CD4-positive, CD25-positive, alpha-beta regulatory T cell (primary cell): ENCODE measurements at regions not wholly inside any gene's neighbourhood (a gene's known extent, or its start where the extent isn't known, plus 50 kb on each side); places are given as distances from the start of the nearest gene placed in this dataset.
A peak's percentile ranks its signal among the peaks of the same experiment; 100 is the strongest.
"Not testable (repeated sequence)": the region's sequence is repeated elsewhere in the genome, so short reads cannot be mapped to it uniquely, and the experiment has no call there.

Experiments used
- ATAC-seq, 2 donors: fragments of 150-1000 bp; cut with Tn5 transposase; one replicate each; pipeline ENCODE4 v1.10.0; 2021; ENCODE audit warnings: low read depth in 2 of 2, moderate number of reproducible peaks in 2 of 2, moderate library complexity in 1 of 2
- DNase-seq, 3 donors: peaks; one replicate each; pipeline versions ENCODE4 v3.0.0 to v3.0.0-alpha.2; 2012 to 2022; ENCODE audit warnings: mixed read lengths in 1 of 3
- H3K27ac ChIP-seq: one replicate; pipeline ENCODE4 v1.7.0; 2013; ENCODE audit warnings: mild to moderate bottlenecking, low read length; ENCODE audit not compliant: insufficient read depth, poor library complexity, severe bottlenecking
- H3K27me3 ChIP-seq: one replicate; pipeline ENCODE4 v1.7.0; 2013; ENCODE audit warnings: low read length; ENCODE audit not compliant: control insufficient read depth, insufficient read depth
- H3K36me3 ChIP-seq: one replicate; pipeline ENCODE4 v1.7.0; 2013; ENCODE audit warnings: mild to moderate bottlenecking, low read length, moderate library complexity; ENCODE audit not compliant: control insufficient read depth, insufficient read depth
- H3K4me1 ChIP-seq: 2 replicates; pipeline ENCODE4 v1.7.0; 2013; ENCODE audit warnings: mild to moderate bottlenecking, low read length; ENCODE audit not compliant: insufficient read depth, control insufficient read depth, poor library complexity, severe bottlenecking
- H3K4me3 ChIP-seq: one replicate; pipeline ENCODE4 v1.7.0; 2013; ENCODE audit warnings: low read depth, mild to moderate bottlenecking, low read length, moderate library complexity
- H3K9me3 ChIP-seq, 2 experiments: 1 replicate in 1 of 2; 2 replicates in 1 of 2; pipeline ENCODE4 v1.7.0; 2013; ENCODE audit warnings: low read length in 2 of 2, mild to moderate bottlenecking in 1 of 2, moderate library complexity in 1 of 2; ENCODE audit not compliant: control insufficient read depth in 2 of 2
- H3K27ac Mint-ChIP-seq, 3 donors: one replicate each; pipeline ENCODE4 v1.8.0; 2020 to 2022; ENCODE audit warnings: mild to moderate bottlenecking in 3 of 3, mixed read lengths in 3 of 3, moderate library complexity in 2 of 3
- H3K27me3 Mint-ChIP-seq: one replicate; pipeline ENCODE4 v1.8.0; 2022; ENCODE audit warnings: mild to moderate bottlenecking, mixed read lengths
- H3K36me3 Mint-ChIP-seq: one replicate; pipeline ENCODE4 v1.8.0; 2020; ENCODE audit warnings: mixed read lengths
- H3K4me1 Mint-ChIP-seq, 4 donors: one replicate each; pipeline ENCODE4 v1.8.0; 2020 to 2022; ENCODE audit warnings: mixed read lengths in 4 of 4, mild to moderate bottlenecking in 1 of 4
- H3K4me3 Mint-ChIP-seq, 4 donors: one replicate each; pipeline ENCODE4 v1.8.0; 2020 to 2022; ENCODE audit warnings: mild to moderate bottlenecking in 4 of 4, mixed read lengths in 4 of 4, moderate library complexity in 3 of 4
- H3K9me3 Mint-ChIP-seq, 7 donors: one replicate each; pipeline ENCODE4 v1.8.0; 2020 to 2022; ENCODE audit warnings: mixed read lengths in 7 of 7, mild to moderate bottlenecking in 3 of 7, moderate library complexity in 2 of 7

GRCh38 chr2:111411867-111412681, 291.4 kb downstream of the BCL2L11 start:
- H3K27ac Mint-ChIP-seq, H3K4me3 ChIP-seq, H3K4me1 Mint-ChIP-seq, H3K9me3 Mint-ChIP-seq, H3K9me3 ChIP-seq, H3K36me3 ChIP-seq, H3K36me3 Mint-ChIP-seq, H3K27ac ChIP-seq, DNase-seq, H3K4me1 ChIP-seq, H3K27me3 ChIP-seq, H3K4me3 Mint-ChIP-seq, H3K27me3 Mint-ChIP-seq: not testable (repeated sequence)
- ATAC-seq, result peak; percentile 48 to 67

GRCh38 chr2:111412841-111413650, 292.3 kb downstream of the BCL2L11 start:
- not testable (repeated sequence) for H3K27ac Mint-ChIP-seq, H3K9me3 Mint-ChIP-seq, H3K36me3 ChIP-seq, H3K4me1 ChIP-seq, H3K36me3 Mint-ChIP-seq, DNase-seq, H3K9me3 ChIP-seq, H3K27me3 ChIP-seq, H3K4me3 ChIP-seq, H3K27ac ChIP-seq, H3K27me3 Mint-ChIP-seq, ATAC-seq
- Mint-ChIP-seq H3K4me1 (peaks cover 2 to 10% (median 4%) of the 10 kb centered on the region in 4 donors), H3K4me3 (peak overlapping the region in 1 of 4 donors; percentile 22)

- not testable (repeated sequence) for H3K4me1 ChIP-seq, DNase-seq, H3K27me3 ChIP-seq, H3K4me3 Mint-ChIP-seq, ATAC-seq, H3K9me3 Mint-ChIP-seq, H3K4me3 ChIP-seq, H3K27me3 Mint-ChIP-seq, H3K36me3 Mint-ChIP-seq, H3K27ac ChIP-seq, H3K9me3 ChIP-seq, H3K36me3 ChIP-seq
- Mint-ChIP-seq H3K27ac (peak overlapping the region in 1 of 3 donors; percentile 52), H3K4me1 (peaks cover 2 to 12% (median 5%) of the 10 kb centered on the region in 4 donors)
Observed at GRCh38 chr2:111413950-111414349, 293.2 kb downstream of the BCL2L11 start.

- ATAC-seq, DNase-seq, H3K36me3 ChIP-seq, H3K27me3 ChIP-seq, H3K4me3 ChIP-seq, H3K27me3 Mint-ChIP-seq, H3K9me3 ChIP-seq, H3K27ac ChIP-seq, H3K36me3 Mint-ChIP-seq, H3K4me3 Mint-ChIP-seq, H3K9me3 Mint-ChIP-seq, H3K4me1 ChIP-seq: not testable (repeated sequence)
- peaks cover 4 to 19% (median 5%) of the 10 kb centered on the region in 4 donors for H3K4me1 Mint-ChIP-seq
- peak overlapping the region in 1 of 3 donors; percentile 68 for H3K27ac Mint-ChIP-seq
Observed at GRCh38 chr2:111415765-111416743, 295.3 kb downstream of the BCL2L11 start.

GRCh38 chr2:111417026-111417425, 296.3 kb downstream of the BCL2L11 start:
- H3K4me3 Mint-ChIP-seq, H3K27me3 Mint-ChIP-seq, H3K36me3 ChIP-seq, H3K9me3 ChIP-seq, H3K36me3 Mint-ChIP-seq, H3K27ac ChIP-seq, H3K4me3 ChIP-seq, H3K4me1 ChIP-seq, H3K9me3 Mint-ChIP-seq, H3K27me3 ChIP-seq, ATAC-seq: not testable (repeated sequence)
- H3K27ac Mint-ChIP-seq, result peak overlapping the region in 1 of 3 donors; percentile 26
- DNase-seq, result peak in 1 of 3 donors; percentile 27
- H3K4me1 Mint-ChIP-seq, result peaks cover 4 to 20% (median 5%) of the 10 kb centered on the region in 4 donors

GRCh38 chr2:111418091-111418875, 297.6 kb downstream of the BCL2L11 start:
- H3K27me3 Mint-ChIP-seq, DNase-seq, H3K9me3 Mint-ChIP-seq, H3K27ac ChIP-seq, H3K27ac Mint-ChIP-seq, H3K4me1 ChIP-seq, H3K9me3 ChIP-seq, ATAC-seq, H3K27me3 ChIP-seq, H3K36me3 Mint-ChIP-seq, H3K36me3 ChIP-seq, H3K4me3 ChIP-seq: not testable (repeated sequence)
- Mint-ChIP-seq H3K4me3 (peak overlapping the region in 1 of 4 donors; percentile 19), H3K4me1 (peaks cover under 1 to 23% (median 5%) of the 10 kb centered on the region in 4 donors)

GRCh38 chr2:111420074-111420473, 299.4 kb downstream of the BCL2L11 start:
- H3K9me3 ChIP-seq, H3K27me3 Mint-ChIP-seq, H3K36me3 Mint-ChIP-seq, H3K27me3 ChIP-seq, H3K36me3 ChIP-seq, H3K27ac ChIP-seq, H3K4me1 ChIP-seq, H3K9me3 Mint-ChIP-seq, DNase-seq: not testable (repeated sequence)
- peak overlapping the region; percentile 41 for H3K4me3 ChIP-seq
- Mint-ChIP-seq H3K27ac (peak overlapping the region in 2 of 3 donors; percentile 18 to 25), H3K4me3 (peak overlapping the region in 1 of 4 donors; percentile 38), H3K4me1 (peaks cover 0 to 22% (median 5%) of the 10 kb centered on the region in 4 donors)
- ATAC-seq, result peak; percentile 7 to 22
